ENCODE measurements at regions not wholly inside any gene's neighbourhood (a gene's known extent, or its start where the extent isn't known, plus 50 kb on each side); places are given as distances from the start of the nearest gene placed in this dataset.

DNA sequence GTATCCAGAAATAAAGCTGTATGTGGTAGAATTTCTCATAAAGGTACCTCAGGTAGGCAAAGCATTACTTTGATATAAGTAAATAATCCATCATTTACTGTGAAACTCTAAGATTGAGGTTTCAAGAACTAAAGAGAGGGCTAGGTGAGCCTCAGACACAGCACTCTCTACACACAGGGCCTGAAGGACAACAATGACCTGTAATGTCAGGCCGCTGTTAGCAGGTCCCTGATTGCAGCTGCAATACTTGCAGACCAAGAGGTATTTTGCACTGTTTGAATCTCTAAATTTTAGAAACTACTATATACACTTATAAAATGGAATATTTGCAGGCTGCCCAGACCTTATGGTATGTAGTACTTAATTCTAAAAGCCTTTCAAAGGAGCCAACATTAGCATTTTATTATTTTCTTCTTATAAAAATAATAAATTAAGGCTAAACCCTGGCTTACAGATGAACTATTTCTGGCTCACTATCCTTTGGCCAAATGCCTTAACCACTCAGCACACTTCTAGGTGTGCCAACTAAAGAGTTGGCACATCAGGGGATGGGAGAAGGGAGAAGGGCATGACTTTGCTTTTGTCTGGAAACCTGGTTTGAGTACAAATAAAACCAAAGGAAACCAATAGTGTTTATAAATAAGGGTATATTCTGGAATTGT, 66.7 kb upstream of the SLC39A10 start:
- TF ChIP-seq, protein P1, sequence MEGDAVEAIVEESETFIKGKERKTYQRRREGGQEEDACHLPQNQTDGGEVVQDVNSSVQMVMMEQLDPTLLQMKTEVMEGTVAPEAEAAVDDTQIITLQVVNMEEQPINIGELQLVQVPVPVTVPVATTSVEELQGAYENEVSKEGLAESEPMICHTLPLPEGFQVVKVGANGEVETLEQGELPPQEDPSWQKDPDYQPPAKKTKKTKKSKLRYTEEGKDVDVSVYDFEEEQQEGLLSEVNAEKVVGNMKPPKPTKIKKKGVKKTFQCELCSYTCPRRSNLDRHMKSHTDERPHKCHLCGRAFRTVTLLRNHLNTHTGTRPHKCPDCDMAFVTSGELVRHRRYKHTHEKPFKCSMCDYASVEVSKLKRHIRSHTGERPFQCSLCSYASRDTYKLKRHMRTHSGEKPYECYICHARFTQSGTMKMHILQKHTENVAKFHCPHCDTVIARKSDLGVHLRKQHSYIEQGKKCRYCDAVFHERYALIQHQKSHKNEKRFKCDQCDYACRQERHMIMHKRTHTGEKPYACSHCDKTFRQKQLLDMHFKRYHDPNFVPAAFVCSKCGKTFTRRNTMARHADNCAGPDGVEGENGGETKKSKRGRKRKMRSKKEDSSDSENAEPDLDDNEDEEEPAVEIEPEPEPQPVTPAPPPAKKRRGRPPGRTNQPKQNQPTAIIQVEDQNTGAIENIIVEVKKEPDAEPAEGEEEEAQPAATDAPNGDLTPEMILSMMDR (IDR thresholded peaks at IDR 0.05; ENCODE audit: poor library complexity): no peak
- no peak for TF ChIP-seq EZH2 (IDR thresholded peaks at IDR 0.05; ENCODE audit: borderline replicate concordance)
- TF ChIP-seq EZH2phosphoT487 (IDR thresholded peaks at IDR 0.05; ENCODE audit: low read depth, severe bottlenecking, unreplicated experiment): no peak

Measured in hepatocyte (in vitro differentiated cells).